Calu3 (cell line): ENCODE measurements at regions not wholly inside any gene's neighbourhood (a gene's known extent, or its start where the extent isn't known, plus 50 kb on each side); places are given as distances from the start of the nearest gene placed in this dataset.

Experiments used
- BruUV-seq: library from RNA; stranded (reverse); fragments of 400-500 nt; replicated peaks from 2 replicates; lab custom pipeline; 2021; lab: Mats Ljungman, UMichigan
- CTCF ChIA-PET: fragments of 300-600 bp; sonication (Branson Sonifier 250); formaldehyde crosslinking; loops from one replicate; lab custom pipeline; 2022; ENCODE audit warnings: antibody characterized with exemption; lab: Charles Lee
- DNase-seq: peaks from one replicate; pipeline ENCODE4 v3.0.0; 2022
- H3K27ac Mint-ChIP-seq: one replicate; pipeline ENCODE4 v1.8.0; 2022; ENCODE audit warnings: mixed read lengths; ENCODE audit not compliant: unreplicated experiment
- H3K27me3 Mint-ChIP-seq: one replicate; pipeline ENCODE4 v1.8.0; 2022; ENCODE audit warnings: mixed read lengths; ENCODE audit not compliant: unreplicated experiment
- H3K36me3 Mint-ChIP-seq: one replicate; pipeline ENCODE4 v1.8.0; 2022; ENCODE audit warnings: mild to moderate bottlenecking, moderate library complexity, mixed read lengths; ENCODE audit not compliant: insufficient read depth, unreplicated experiment
- H3K4me1 Mint-ChIP-seq: one replicate; pipeline ENCODE4 v1.8.0; 2022; ENCODE audit warnings: mild to moderate bottlenecking, low read depth, mixed read lengths; ENCODE audit not compliant: unreplicated experiment
- H3K4me3 Mint-ChIP-seq: one replicate; pipeline ENCODE4 v1.8.0; 2022; ENCODE audit warnings: mild to moderate bottlenecking, low read depth, moderate library complexity, mixed read lengths; ENCODE audit not compliant: unreplicated experiment
- H3K9me3 Mint-ChIP-seq: one replicate; pipeline ENCODE4 v1.8.0; 2022; ENCODE audit warnings: low read depth, mixed read lengths; ENCODE audit not compliant: unreplicated experiment
- intact Hi-C: fragments of 100-400 bp; cut with micrococcal nuclease; formaldehyde crosslinking; loops from one replicate; pipeline ENCODE4 v1.10.0; 2022; ENCODE audit not compliant: unreplicated experiment
- TF ChIP-seq, protein P1 (sequence below): fragments of 200-600 bp; IDR thresholded peaks from one replicate; pipeline ENCODE4 v1.8.0; 2022; ENCODE audit warnings: antibody characterized with exemption; ENCODE audit not compliant: unreplicated experiment

- no TSS peak for BruUV-seq
- H3K27me3 Mint-ChIP-seq: no peaks in the 10 kb centered on the region
- CTCF ChIA-PET: no interaction called here
- H3K9me3 Mint-ChIP-seq: peaks cover 10% of the 10 kb centered on the region
- H3K36me3 Mint-ChIP-seq: no peaks in the 10 kb centered on the region
- H3K4me3 Mint-ChIP-seq: no peak overlapping the region
- H3K27ac Mint-ChIP-seq: no peak overlapping the region
- H3K4me1 Mint-ChIP-seq: no peaks in the 10 kb centered on the region
- intact Hi-C loops: no loop called here
- TF ChIP-seq, protein P1, sequence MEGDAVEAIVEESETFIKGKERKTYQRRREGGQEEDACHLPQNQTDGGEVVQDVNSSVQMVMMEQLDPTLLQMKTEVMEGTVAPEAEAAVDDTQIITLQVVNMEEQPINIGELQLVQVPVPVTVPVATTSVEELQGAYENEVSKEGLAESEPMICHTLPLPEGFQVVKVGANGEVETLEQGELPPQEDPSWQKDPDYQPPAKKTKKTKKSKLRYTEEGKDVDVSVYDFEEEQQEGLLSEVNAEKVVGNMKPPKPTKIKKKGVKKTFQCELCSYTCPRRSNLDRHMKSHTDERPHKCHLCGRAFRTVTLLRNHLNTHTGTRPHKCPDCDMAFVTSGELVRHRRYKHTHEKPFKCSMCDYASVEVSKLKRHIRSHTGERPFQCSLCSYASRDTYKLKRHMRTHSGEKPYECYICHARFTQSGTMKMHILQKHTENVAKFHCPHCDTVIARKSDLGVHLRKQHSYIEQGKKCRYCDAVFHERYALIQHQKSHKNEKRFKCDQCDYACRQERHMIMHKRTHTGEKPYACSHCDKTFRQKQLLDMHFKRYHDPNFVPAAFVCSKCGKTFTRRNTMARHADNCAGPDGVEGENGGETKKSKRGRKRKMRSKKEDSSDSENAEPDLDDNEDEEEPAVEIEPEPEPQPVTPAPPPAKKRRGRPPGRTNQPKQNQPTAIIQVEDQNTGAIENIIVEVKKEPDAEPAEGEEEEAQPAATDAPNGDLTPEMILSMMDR: no peak
- DNase-seq: no peak
These were observed 230.2 kb downstream of the TUBA3C start for GRCh38 chr13:18951412-18951811.

DNA sequence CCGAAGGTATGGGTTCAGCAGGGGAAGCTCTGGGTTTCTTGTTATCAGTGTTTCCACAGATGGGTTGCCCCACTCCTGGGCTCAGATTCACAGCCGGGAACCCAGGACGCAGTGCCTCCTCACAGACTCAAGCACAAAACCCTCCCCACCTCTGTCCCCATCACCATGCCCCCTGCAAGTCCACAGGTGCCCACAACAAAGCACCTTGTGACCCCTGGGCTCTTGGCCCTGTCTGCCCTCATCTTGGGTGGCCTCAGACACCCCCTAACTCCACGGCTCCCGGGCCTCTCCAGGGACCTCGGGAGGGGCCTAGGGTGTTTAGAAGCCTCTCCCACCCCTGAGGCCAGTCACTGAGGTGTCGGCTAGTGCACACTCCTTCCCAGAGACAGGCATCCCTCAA, 231.7 kb downstream of the TUBA3C start:
- H3K4me3 Mint-ChIP-seq: no peak overlapping the region
- peaks cover 5% of the 10 kb centered on the region for H3K9me3 Mint-ChIP-seq
- intact Hi-C loops: no loop called here
- H3K4me1 Mint-ChIP-seq: no peaks in the 10 kb centered on the region
- TF ChIP-seq, protein P1: no peak
- no peaks in the 10 kb centered on the region for H3K27me3 Mint-ChIP-seq
- CTCF ChIA-PET: no interaction called here
- no TSS peak for BruUV-seq
- no peak overlapping the region for H3K27ac Mint-ChIP-seq
- no peaks in the 10 kb centered on the region for H3K36me3 Mint-ChIP-seq
- DNase-seq: no peak

DNA sequence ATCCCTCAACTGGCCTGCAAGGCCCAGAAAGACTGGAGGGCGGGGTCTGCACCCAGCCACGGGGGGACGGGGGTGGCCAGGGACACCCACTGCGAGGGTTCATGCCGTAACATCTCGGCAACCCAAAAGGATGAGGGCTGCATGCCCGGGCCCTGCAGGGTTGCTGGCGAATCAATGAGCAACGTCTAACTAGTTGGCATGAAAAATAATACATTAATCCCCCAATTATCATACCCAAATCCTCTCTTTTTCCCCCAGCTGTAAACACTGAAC, 232.2 kb downstream of the TUBA3C start:
- intact Hi-C loops: no loop called here

GRCh38 chr13:18948664-18949488, 232.7 kb downstream of the TUBA3C start:
- CTCF ChIA-PET: no interaction called here
- H3K27ac Mint-ChIP-seq: no peak overlapping the region
- no peaks in the 10 kb centered on the region for H3K4me1 Mint-ChIP-seq
- intact Hi-C loops: no loop called here
- H3K27me3 Mint-ChIP-seq: no peaks in the 10 kb centered on the region
- no peak overlapping the region for H3K4me3 Mint-ChIP-seq
- no TSS peak for BruUV-seq
- H3K36me3 Mint-ChIP-seq: no peaks in the 10 kb centered on the region
- TF ChIP-seq, protein P1: no peak
- H3K9me3 Mint-ChIP-seq: peaks cover 3% of the 10 kb centered on the region
- DNase-seq: no peak

More for the DNA sequence above, 232.2 kb downstream of the TUBA3C start:
- Mint-ChIP-seq H3K27me3 (no peaks in the 10 kb centered on the region), H3K4me3 (no peak overlapping the region), H3K36me3 (no peaks in the 10 kb centered on the region), H3K27ac (no peak overlapping the region), H3K4me1 (no peaks in the 10 kb centered on the region), H3K9me3 (peaks cover 3% of the 10 kb centered on the region)
- CTCF ChIA-PET: no interaction called here
- TF ChIP-seq, protein P1: no peak
- no TSS peak for BruUV-seq
- DNase-seq: no peak
